HepG2 (cell line): ENCODE measurements at regions not wholly inside any gene's neighbourhood (a gene's known extent, or its start where the extent isn't known, plus 50 kb on each side); places are given as distances from the start of the nearest gene placed in this dataset.

Experiments
- CTCF ChIP-seq: sonication (generic); formaldehyde crosslinking; IDR thresholded peaks from 2 replicates; pipeline ENCODE4 v1.5.0; 2020; ENCODE audit warnings: mild to moderate bottlenecking, missing genetic modification reagents, moderate library complexity
- E2F2 ChIP-seq: sonication (generic); formaldehyde crosslinking; IDR thresholded peaks from 2 replicates; pipeline ENCODE4 v1.4.0; 2020; ENCODE audit warnings: missing genetic modification reagents, borderline replicate concordance
- EZH2 ChIP-seq: conservative IDR thresholded peaks from 2 replicates; pipeline ENCODE4 v1.6.1; 2012; ENCODE audit warnings: mild to moderate bottlenecking, low read depth, low read length, moderate library complexity
- ISX ChIP-seq: sonication (generic); formaldehyde crosslinking; conservative IDR thresholded peaks from 2 replicates; pipeline ENCODE4 v1.5.0; 2020; ENCODE audit warnings: missing genetic modification reagents
- JUN ChIP-seq: sonication (generic); formaldehyde crosslinking; IDR thresholded peaks from 2 replicates; pipeline ENCODE4 v1.4.0; 2020; ENCODE audit warnings: mild to moderate bottlenecking, missing genetic modification reagents
- JUND ChIP-seq: sonication (generic); formaldehyde crosslinking; IDR thresholded peaks from 2 replicates; pipeline ENCODE4 v1.8.0; 2022; ENCODE audit warnings: mild to moderate bottlenecking, missing genetic modification reagents
- MAFK ChIP-seq, 2 experiments: IDR thresholded peaks in 1 of 2; conservative IDR thresholded peaks in 1 of 2; 2 replicates each; pipeline ENCODE4 v1.6.1; 2011; ENCODE audit warnings: improper control_type of control experiment in 2 of 2, low read length in 2 of 2
- MEIS2 ChIP-seq: sonication (generic); formaldehyde crosslinking; IDR thresholded peaks from 2 replicates; pipeline ENCODE4 v1.9.0; 2021; ENCODE audit warnings: mild to moderate bottlenecking, missing genetic modification reagents
- MTF2 ChIP-seq: sonication (generic); formaldehyde crosslinking; IDR thresholded peaks from 2 replicates; pipeline ENCODE4 v1.5.0; 2020; ENCODE audit warnings: missing genetic modification reagents, borderline replicate concordance
- MYNN ChIP-seq: sonication (generic); formaldehyde crosslinking; IDR thresholded peaks from 2 replicates; pipeline ENCODE4 v1.4.0; 2020; ENCODE audit warnings: mild to moderate bottlenecking, low read depth, missing genetic modification reagents
- POLR2AphosphoS2 ChIP-seq: IDR thresholded peaks from 2 replicates; pipeline ENCODE4 v1.6.1; 2011; ENCODE audit warnings: low read depth, low read length, improper control_type of control experiment
- SOX6 ChIP-seq, 2 experiments: fragments of 450-650 bp in 1 of 2; sonication (generic) in 1 of 2; formaldehyde crosslinking in 1 of 2; IDR thresholded peaks; 2 replicates each; pipeline versions ENCODE4 v1.4.0 to v1.6.1; 2017 to 2020; ENCODE audit warnings: antibody characterized with exemption in 1 of 2, mild to moderate bottlenecking in 1 of 2, missing genetic modification reagents in 1 of 2
- ZNF264 ChIP-seq: sonication (generic); formaldehyde crosslinking; IDR thresholded peaks from 2 replicates; pipeline ENCODE4 v1.4.0; 2020; ENCODE audit warnings: missing genetic modification reagents
- ZNF740 ChIP-seq: sonication (generic); formaldehyde crosslinking; IDR thresholded peaks from 2 replicates; pipeline ENCODE4 v1.4.0; 2020; ENCODE audit warnings: missing genetic modification reagents

GRCh38 chr3:65182085-65182484 lies 494.3 kb upstream of the ADAMTS9 start:
- TF ChIP-seq MEIS2 (no peak), SOX6 (IDR thresholded peaks at IDR 0.05) (no peak), SOX6 (CRISPR knock-in tag; IDR thresholded peaks at IDR 0.05) (no peak), CTCF (CRISPR knock-in tag) (no peak), ZNF740 (CRISPR knock-in tag) (no peak), EZH2 (no peak), JUN (no peak), ZNF264 (no peak), MTF2 (CRISPR knock-in tag) (no peak), POLR2AphosphoS2 (no peak), E2F2 (CRISPR knock-in tag) (no peak), MAFK (conservative IDR thresholded peaks at IDR 0.05 in 1 of 2, IDR thresholded peaks at IDR 0.05 in 1 of 2; ENCODE audit: low read length in 2 of 2) (no peak), ISX (CRISPR knock-in tag) (no peak), MYNN (CRISPR knock-in tag) (no peak), JUND (CRISPR knock-in tag) (no peak)
